GM12872 (cell line): ENCODE measurements at regions not wholly inside any gene's neighbourhood (a gene's known extent, or its start where the extent isn't known, plus 50 kb on each side); places are given as distances from the start of the nearest gene placed in this dataset.

ENCODE experiments used
- TF ChIP-seq, protein P1 (sequence below): IDR thresholded peaks from 3 replicates; pipeline ENCODE4 v1.5.1; 2011; ENCODE audit warnings: low read depth, mild to moderate bottlenecking, low read length, moderate library complexity; ENCODE audit not compliant: insufficient read depth

DNA sequence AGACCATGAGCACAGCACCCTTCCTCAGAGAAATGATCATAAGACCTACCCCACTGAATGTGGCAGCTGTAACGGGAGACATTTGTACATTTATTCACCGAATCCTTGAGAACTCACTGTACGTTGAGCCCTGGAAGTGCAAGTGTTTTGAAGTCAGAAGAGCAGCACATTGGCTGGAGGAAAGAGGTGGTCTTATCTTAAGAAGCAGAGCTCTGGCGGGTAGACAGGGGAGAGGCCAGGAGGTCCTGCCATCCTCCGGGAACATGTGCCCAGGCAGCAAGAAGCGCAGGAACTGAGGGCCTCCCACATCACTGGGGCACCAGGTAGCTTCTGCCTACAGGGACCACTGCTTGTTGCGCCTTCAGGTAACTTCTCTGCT, 169.2 kb upstream of the IRF2BP2 start:
- TF ChIP-seq, protein P1, sequence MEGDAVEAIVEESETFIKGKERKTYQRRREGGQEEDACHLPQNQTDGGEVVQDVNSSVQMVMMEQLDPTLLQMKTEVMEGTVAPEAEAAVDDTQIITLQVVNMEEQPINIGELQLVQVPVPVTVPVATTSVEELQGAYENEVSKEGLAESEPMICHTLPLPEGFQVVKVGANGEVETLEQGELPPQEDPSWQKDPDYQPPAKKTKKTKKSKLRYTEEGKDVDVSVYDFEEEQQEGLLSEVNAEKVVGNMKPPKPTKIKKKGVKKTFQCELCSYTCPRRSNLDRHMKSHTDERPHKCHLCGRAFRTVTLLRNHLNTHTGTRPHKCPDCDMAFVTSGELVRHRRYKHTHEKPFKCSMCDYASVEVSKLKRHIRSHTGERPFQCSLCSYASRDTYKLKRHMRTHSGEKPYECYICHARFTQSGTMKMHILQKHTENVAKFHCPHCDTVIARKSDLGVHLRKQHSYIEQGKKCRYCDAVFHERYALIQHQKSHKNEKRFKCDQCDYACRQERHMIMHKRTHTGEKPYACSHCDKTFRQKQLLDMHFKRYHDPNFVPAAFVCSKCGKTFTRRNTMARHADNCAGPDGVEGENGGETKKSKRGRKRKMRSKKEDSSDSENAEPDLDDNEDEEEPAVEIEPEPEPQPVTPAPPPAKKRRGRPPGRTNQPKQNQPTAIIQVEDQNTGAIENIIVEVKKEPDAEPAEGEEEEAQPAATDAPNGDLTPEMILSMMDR: no peak

- TF ChIP-seq, protein P1: no peak
These were observed 168.5 kb upstream of the IRF2BP2 start for GRCh38 chr1:234778221-234779159.

- TF ChIP-seq, protein P1: no peak
These were observed 167.9 kb upstream of the IRF2BP2 start for GRCh38 chr1:234777856-234778220.

GRCh38 chr1:234776876-234777855, 167.2 kb upstream of the IRF2BP2 start:
- TF ChIP-seq, protein P1: no peak

DNA sequence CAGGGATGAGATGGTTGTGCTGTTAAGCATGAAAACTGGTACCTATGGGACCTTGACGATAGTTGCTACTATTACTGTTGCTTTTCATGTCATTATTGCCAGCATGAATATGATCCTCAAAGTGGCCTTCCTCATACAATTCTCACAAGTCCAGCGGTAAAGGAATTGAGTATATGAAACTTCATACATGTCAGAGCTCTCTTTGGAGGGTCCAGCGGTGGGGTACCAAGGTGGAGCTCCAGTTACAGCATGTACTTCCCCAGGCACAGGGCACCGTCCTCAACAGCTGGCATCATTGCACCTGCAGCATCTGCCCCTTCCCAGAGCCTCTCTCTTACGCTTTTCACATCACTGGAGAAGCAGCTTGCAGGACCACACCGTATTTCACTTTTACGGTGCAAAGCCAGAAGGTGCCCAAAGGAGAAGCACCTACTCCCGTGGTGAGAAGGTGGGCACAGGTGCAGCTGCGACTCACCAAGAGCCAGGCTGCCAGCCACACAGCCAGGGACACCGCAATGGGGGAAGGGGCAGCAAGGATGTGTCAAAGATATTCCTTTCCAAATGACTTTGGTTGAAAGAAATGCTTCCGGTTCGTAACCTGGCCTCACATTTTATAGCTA, 166.4 kb upstream of the IRF2BP2 start:
- TF ChIP-seq, protein P1: no peak

DNA sequence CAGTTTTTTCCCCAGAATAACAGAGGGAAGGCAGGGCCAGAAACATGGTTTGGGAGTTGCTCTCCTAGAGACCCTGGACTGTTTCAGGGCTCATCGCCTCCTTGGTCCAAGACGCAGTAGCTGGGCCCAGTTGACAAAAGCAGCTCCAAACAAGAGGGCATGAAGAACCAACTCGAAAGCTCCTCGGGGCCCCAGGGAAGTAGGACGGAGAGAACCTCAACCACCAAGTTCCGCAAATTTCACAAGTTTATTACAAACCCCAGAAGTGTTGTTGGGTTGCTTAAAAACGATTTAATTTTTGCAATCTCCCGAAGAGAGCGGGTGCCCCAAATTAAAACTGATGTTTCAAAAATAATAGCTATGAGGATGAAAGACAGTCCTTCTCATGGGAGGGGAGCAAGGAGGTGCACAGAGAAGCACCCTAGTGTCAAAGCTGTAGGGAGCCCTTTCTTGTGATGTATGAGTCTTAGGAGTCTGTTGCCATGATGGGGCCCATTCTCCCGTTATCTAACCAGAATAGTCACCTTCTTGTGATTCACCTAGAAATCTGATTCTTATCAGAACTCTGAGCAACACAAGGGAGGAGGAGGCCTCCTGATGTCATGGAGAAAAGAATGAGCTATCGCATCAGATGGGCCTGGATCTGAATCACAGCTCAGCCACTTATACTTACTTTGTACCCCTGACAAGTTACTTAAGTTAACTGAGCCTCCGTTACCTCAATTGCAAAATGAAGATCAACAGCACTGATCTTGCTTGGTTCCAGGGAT, 165.7 kb upstream of the IRF2BP2 start:
- TF ChIP-seq, protein P1: no peak
